HG03439 (cell line): ENCODE measurements at regions not wholly inside any gene's neighbourhood (a gene's known extent, or its start where the extent isn't known, plus 50 kb on each side); places are given as distances from the start of the nearest gene placed in this dataset.

Experiments
- ATAC-seq: cut with Tn5 transposase; IDR thresholded peaks from one replicate; pipeline ENCODE4 v1.9.1; 2021; ENCODE audit warnings: mild to moderate bottlenecking, moderate library complexity; ENCODE audit not compliant: unreplicated experiment

DNA sequence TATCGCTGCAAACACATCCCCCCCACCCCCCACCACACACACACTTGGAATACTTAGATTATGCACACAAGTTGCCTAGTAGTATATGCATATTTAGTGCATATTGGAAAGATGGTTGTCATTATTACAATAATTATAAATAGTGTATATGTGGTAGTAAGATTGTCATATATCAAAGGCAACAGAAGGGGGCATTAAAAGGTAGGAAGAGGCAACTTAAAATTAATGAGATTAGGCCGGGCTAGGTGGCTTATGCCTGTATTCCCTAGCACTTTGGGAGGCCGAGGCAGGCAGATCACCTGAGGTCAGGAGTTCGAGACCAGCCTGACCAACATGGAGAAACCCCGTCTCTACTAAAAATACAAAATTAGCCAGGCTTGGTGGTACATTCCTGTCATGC is 52.1 kb downstream of the GSC start:
- ATAC-seq: no peak

DNA sequence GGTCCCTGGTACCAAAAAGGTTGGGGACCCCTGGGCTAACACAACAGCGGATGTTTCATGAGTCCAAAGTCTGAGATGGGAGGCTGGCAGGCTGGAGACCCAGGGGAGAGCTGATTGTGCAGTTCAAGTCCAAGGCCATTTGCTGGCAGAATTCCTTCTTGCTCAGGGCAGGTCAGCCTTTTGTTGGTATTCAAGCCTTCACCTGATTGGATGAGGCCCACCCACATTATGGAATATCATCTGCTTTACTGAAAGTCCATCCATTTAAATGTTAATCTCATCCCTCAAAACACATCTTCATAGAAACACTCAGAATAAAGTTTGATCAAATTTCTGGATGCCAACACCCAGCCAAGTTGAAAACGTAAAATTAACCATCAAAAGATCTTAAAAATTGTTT is 52.9 kb downstream of the GSC start:
- ATAC-seq: no peak

DNA sequence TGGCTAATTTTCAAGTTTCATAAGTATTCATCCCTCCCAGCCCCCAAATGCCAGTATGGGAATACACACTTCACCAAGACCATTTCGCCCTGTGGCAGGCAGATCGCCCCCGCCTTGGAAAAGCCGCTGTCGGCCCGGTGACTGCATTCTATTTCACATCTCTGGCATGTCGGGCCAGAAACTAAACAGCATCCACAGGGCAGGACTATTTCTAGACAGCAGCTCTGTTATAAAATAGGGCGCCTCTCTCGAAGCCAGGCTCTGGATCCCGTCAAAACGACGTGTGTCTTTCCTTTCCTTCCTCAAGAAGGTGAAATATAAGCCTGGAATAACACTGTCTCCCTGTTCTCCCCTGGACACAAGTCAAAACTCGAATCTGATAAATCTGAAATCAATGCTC is 56.8 kb downstream of the GSC start:
- no peak for ATAC-seq

DNA sequence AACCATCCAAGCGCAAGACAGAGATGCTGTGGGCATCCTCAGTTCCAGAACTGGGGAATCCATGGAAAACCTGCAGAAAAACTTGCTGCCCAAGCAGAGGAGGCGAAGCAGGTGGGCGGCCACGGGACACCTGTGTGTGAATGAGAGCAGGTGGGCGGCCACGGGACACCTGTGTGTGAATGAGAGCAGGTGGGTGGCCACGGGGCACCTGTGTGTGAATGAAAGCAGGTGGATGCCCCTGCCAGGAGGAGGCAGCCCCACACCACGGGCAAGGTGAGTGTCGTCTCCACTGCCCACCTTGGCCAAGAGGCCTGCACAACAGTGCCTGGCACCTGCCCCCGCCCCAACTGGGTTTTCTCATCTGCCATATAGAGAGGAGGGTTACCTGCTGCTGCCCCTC is 59.2 kb downstream of the GSC start:
- no peak for ATAC-seq

DNA sequence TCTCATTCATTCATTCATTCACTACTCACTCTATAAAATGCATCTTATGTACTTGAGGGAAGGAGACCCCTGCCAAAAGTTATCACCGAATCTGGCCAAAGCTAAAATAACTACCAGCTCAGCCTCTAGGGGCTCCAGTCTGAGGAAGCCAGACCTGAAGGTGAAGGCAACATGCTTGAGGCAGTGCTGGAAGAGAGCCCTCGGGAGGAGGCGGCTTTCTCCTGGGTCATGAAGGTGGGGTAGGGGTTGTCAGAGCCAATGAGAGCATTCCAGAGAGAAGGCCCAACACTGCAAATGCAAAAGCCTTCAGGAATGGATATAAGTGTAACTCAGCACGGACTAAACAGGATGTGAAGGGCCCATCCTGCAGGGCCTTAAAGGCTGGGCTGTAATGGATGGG is 62.4 kb downstream of the GSC start:
- no peak for ATAC-seq

DNA sequence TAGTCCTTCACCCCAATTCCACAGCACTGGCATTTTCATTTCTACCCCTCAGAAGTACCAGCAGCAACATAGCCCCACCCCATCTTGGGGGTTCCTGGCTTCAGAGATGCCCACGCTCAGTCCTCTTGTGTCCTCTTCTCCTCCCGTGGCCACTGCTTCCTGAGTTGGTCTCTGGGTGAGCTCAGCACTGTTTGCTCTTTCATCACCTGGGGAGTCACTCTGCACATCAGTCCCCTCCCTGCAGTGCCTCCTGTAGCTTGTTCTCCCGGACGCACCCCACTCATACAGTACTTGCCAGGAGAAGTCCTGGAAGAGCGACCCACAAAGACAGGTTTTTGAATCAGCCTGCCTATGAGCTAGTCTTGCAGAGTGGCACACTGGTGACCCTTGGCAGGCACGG is 63.8 kb downstream of the GSC start:
- ATAC-seq: no peak

DNA sequence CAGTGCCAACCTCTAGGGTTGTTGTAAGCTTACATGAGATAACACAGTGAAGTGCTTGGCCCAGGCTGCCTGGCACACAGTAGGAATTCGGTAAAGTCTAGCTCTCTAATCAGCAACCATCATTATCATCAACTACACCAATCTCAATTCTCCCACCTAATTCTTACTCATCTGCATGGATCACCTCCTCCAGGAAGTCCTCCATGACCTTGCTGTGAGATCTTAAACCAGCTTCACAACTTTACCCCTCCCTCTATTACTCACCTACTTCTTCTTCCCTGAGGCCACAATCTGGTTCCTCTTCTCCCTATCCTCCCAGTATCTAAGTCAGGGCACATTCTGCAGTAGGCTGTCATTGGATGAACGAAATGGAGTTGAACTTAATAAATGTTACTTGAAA is 67.3 kb downstream of the GSC start:
- no peak for ATAC-seq

DNA sequence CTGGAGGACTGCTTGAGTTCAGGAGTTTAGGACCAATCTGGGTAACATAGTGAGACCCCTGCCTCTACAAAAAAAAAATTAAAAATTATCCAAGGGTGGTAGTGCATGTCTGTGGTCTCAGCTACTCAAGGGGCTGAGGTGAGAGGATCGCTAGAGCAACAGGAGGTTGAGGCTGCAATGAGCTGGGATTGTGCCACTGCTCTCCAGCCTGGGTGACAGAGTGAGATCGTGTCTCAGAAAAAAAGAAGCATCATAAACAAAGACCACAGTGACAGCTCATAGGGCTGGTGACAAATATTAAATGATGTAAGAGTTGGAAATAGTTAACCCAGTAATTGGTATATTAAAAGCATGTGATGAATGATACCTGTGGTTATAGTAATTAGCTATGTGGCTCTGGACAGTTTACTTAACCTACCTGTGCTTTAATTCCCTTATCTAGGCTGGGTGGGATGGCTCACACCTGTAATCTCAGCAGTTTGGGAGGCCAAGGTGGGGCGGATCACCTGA is 68.0 kb downstream of the GSC start:
- no peak for ATAC-seq

DNA sequence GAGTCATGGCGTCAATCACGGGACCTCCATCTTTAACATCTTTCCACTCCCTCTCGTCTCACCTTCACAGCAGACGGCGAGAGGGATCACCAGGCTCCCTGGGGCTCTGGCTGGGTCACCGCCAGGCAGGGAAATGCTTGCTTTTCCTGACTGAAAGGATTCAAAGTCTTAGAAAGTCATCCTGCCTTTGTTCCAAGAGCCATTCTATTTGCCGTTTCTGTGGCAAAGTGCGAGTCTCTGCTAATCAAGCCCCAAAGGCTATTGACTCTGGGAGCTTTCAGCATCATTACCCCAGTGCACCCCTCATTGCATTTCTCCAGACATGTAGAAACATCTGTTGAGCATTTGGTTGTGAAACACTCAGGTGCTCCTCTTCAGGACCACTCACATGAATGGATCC is 69.6 kb downstream of the GSC start:
- ATAC-seq: no peak

DNA sequence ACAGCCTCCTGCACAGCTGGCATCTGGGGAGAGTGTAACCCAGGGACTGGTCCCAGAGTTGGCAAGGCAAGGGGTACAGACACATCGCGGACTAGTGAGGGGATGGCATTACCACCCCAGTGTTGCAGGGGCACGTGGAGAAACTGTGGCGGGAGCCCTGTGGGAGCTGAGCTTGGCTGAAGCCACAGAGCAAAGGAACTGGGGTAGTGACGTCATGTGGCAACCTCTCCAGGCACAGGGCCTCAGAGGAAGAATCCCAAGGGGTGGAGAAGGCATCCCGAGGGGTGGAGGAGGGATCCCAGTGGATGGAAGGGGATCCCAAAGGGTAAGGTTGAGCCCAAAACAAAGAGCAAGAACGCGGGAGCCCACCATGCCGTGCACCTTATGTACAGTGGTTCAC is 70.1 kb downstream of the GSC start:
- ATAC-seq: no peak

DNA sequence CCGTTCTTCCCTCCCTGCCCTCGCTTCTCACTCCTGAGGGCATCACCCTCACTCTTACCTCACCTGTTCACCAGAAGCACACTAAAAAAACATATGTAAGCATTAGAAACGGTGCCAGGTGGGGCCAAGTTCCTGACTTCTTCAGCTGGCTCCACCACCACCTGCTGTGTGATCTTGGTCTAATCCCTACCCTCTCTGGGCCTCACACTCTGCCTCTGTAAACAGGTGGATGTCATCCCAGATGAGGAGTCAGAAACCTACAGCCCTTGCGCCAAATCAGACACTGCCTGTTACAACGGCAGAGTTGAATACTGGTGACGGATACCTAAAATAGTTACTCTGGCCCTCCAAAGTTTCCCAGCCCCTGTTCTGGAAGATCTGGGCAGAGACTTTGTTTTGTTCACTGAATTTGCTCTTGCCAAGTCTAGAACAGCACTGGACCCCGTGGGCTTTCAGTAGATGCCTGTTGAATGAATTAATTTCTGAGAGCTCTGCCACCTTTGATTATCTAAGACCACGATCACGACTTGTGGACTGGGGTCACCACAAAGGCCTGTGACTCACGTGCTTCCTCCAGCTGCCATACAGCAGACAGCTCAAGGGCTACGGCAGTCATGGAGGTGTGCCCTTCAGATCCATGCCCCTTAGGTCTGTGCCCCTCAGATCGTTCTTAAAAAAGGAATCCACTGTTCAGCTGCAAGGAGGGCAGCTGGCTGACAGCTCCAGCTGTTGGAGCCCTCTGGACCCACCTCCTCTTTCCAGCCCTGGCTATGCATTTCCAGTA is 71.9 kb downstream of the GSC start:
- no peak for ATAC-seq

DNA sequence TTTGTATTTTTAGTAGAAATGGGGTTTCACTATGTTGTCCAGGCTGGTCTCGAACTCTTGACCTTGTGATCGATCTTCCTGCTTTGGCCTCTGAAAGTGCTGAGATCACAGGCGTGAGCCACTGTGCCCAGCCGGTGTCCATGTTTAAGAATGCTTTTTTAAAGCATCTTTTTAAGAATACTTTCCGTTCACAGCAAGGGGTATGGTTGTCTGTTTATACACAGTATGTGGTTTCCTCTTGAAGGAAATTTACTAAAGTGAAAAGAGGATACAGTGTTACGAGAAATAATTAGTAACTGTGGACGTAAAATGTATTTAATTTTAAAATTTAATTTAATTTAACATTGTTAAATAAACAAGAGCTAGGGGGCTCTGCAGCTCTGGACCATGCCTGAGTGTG is 73.4 kb downstream of the GSC start:
- ATAC-seq: no peak

DNA sequence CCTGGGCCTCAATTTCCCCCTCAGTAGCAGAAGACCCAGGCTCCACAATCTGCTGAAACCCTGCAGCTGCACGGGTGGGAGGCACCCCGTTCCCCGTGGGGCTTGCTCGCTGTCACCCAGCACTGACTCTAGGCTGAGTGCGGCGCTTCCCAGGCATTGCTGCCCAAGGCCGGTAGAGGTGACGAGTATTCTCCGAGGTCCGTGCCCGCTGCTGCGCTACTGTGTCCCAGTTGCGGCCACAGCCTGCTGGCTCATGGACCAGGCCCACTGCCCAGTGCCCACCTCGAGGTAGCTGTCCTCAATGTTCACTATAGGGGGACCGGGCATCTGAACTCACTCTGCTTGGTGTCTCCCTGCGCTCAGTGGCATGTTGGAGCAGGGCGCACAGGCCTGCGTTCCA is 74.7 kb downstream of the GSC start:
- ATAC-seq: no peak

DNA sequence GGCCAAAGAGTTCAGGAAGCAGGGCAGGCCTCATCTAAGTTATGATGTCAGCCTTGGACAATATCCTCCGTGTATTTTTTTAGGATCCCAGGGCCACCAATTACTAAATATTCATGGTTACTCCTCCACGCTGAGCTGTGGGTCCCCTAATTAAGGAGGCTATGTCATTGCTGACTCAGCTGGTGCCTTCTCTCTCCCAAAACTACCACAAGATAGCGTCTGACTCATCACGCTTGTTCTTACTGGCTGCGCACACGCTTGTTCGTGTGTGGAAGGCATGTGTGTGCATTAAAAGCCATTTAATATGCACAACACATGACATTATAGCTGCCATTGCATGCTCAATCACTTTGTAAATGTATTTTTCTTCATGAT is 78.3 kb downstream of the GSC start:
- ATAC-seq: no peak

DNA sequence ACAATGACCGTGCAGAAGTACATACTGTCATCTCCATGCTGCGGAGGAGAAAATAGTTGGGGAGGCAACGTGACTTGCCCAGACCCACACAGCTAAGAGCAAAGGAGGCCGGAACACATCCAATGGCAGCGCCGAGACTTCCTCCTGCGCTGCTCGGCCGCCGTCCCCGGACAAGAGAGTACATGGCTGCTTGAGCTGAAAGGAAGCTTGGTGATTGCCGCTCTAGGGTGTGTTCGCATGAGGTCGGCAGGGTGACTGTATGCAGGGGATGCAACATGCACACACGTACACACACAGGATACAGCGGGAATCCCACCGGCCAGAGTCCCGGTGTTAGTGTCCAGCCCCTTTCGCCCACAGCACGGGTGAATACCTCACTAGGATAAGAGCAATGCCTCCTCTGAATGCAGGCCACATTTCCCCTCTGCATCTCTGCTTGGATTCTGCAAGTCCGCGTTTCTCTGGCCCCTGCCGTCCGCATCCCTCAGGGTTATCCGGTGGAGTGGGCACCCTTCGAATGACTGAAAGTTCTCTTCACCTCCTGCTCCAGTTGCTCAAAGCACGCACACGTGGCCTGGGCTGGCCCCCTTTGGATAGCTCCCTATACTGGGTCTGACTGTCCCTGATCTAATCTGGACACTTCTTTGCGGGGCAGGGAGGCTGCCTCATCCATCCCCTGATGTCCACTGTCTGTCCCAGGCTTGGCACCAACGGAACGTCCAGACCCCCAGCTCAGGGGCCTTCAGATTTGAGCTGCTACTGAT is 78.8 kb downstream of the GSC start:
- no peak for ATAC-seq

DNA sequence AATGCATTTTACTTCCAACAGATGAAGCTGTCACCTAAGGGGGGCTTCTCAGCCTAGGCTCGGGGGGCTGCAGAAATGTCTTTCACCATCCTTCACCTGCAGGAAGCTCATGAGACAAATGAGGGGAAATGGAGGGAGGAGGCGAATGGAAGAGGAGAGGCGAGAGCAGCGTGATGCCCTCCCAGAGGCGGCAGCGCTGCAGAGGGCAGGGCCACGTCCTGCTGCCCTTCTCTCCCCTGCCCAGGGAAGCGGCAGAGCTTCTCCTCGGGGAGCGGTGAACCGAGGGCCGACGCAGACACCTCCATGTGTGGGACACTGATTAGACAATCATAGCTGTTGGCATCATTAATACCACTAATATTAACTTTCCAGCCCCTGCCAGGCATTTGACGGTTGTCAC is 78.3 kb downstream of the SERPINA3 start:
- ATAC-seq: no peak

DNA sequence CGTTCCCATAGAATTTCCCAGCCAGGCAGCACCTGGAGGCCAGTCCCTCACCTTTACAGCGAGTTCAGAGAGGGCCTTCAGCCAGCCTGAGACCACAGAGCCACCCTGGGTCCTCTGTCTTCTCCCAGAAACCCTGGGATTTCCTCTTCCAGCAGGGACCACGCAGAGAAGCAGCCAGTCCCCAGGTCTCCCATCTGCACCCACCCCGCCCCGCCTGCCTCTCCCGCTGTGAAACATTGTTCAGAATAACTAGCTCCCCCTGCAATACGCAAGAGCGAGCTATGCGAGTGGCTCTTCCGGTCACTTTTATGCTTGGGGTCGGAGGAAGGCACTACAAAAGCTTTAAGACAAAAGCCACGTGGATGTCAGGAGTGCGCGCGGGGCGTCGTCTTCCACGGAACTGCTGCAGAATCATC is 77.8 kb downstream of the SERPINA3 start:
- ATAC-seq: no peak

DNA sequence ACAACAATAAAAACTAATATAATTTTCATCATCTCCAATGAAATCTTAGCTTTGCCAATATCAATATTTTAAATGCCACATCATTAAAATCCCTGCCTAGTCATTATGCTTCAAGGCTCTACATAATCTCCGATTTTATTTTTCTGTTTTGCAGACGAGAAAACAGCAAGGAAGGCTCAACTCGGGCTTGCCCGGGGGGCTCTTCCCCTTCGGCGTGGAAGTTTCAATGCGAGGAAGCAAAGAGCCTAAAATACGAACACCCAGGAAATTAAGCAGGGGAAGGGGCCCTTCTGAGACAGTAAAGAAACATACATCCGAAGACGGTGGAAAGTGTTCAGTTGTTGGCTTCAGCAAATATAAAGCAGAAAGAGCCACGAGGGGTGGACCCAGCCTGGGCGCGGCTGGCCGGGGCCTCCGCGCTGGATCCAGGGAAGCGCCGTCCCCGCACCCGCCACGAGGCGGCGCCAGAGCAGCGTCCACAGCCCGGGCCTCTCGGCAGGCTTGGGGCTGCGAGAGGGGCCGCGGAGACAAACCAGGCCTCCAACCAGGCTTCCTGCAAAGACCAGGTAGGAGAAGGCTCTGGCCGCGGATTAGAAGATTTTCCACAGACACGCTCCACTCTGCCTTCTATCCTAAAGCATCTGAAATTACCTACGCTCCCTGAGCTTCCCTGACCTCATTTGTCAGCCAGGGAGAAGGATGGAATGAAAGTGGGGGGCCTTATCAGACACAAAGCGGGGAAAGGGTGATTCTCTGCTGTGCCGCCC is 77.2 kb downstream of the SERPINA3 start:
- peak; percentile 73 for ATAC-seq

DNA sequence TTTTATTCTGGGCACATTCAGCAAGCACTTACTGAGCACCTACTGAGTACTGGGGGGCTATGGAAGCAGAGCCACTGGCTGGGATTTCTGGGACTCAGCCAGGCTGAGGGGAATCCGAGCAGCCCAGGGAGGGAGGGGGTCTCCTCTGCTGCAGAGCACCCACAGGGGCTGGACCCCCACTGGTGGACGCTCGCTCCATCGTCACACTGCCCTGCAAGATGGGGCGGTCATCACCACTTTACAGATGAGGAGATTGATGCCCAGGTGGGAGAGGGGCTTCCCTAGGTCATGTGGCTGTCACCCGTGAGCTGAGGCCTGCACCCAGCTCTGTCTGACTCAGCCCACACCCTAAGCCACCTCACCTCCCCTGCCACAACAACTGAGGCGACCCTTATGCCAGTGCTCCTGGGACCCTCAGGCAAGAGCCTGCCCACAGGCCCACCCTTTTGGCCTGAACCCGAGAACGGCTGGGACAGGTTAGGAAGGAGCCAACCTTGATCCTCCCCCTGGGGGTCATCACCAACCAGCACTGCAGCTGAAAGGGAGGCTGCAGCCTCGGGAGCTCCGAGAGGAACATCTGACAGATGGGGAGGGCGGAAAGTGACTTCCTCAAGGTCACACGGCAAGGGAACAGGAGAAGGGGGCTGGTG is 74.4 kb downstream of the SERPINA3 start:
- no peak for ATAC-seq

DNA sequence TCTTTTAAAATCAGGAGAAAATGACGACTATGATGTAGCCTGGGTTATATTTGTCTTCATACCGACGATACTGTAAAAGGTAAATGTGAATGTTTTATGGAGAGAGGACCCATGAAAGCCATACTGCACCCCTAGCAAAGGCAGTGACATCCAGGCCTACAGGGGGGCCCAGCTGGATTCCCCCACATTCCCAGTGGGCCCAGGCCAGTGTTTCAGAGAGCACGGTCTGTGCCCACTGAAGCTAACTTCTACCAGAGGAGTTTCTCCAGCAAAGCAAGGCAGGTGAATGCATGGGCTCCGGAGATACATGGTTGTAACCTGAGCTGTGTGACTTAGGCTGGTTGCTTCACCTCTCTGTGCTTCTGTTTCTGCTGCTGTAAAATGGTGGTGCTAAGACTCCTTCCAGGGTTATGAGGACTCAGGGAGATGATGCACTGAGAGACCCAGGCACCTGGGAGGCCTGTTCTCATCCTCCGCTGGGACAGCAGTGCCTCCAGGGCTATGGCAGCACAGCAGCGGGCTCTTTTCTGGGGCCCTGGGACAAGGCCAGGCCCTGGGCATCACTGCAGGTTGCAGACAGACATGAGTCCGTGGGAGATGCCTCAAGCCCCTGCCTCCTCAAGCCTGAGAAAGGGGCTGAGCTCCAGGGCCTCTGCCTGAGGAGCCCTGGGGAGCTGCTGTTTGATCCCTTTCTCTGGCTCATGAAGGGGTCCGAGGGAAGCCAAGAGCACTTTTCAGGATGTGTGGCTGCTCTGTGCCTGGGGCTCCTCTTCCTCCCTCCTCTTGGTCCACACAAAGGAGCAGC is 73.7 kb downstream of the SERPINA3 start:
- ATAC-seq: no peak
